ENCODE measurements at regions not wholly inside any gene's neighbourhood (a gene's known extent, or its start where the extent isn't known, plus 50 kb on each side); places are given as distances from the start of the nearest gene placed in this dataset.

GRCh38 chr2:19125901-19126680 is 232.3 kb downstream of the OSR1 start:
- Histone ChIP-seq H4K8ac (ENCODE audit: low read depth in 2 of 2, low read length in 2 of 2) (peak overlapping the region; percentile 59 to 78), H3K18ac (ENCODE audit: low read depth, low read length) (peak overlapping the region; percentile 92; the same call in 1 of the 2 replicates), H3K4me1 (ENCODE audit: control insufficient read depth, insufficient read depth, low read length) (peaks cover 26% of the 10 kb centered on the region), H3K56ac (ENCODE audit: extremely low read depth, insufficient read depth, low read length) (no peak overlapping the region; the same call in 1 of the 2 replicates), H4K5ac (ENCODE audit: low read depth, low read length) (peak overlapping the region; percentile 73), H2AK5ac (ENCODE audit: low read depth, low read length) (peak overlapping the region; percentile 85), H2AK9ac (replicated peaks; ENCODE audit: low read depth, low read length, poor library complexity) (no peak overlapping the region), H2BK5ac (ENCODE audit: low read depth, low read length, poor library complexity, severe bottlenecking) (peak overlapping the region; percentile 73), H3K9me1 (ENCODE audit: insufficient read depth, low read length) (peaks cover 16% of the 10 kb centered on the region), H2AFZ (replicated peaks; ENCODE audit: low read length, poor library complexity) (peak overlapping the region; percentile 24), H3K4ac (ENCODE audit: low read depth, low read length) (peak overlapping the region; percentile 66), H3K14ac (replicated peaks; ENCODE audit: low read depth, low read length) (peak overlapping the region; percentile 83), H2BK120ac (ENCODE audit: low read depth, low read length) (peak overlapping the region; percentile 91), H3K4me3 (ENCODE audit: insufficient read depth, low read depth, low read length) (no peak overlapping the region), H3K27me3 (ENCODE audit: control insufficient read depth, insufficient read depth, low read length) (no peaks in the 10 kb centered on the region), H3K27ac (ENCODE audit: insufficient read depth, low read length) (no peak overlapping the region), H3K23ac (ENCODE audit: low read depth, low read length) (peak overlapping the region; percentile 62), H2BK15ac (ENCODE audit: low read depth, low read length) (peak overlapping the region; percentile 93), H3K9ac (ENCODE audit: low read depth, low read length) (no peak overlapping the region), H3K79me1 (ENCODE audit: low read depth in 1 of 2, low read length in 2 of 2) (no peaks in the 10 kb centered on the region), H2BK20ac (ENCODE audit: low read depth, low read length) (peak overlapping the region; percentile 89), H4K91ac (ENCODE audit: insufficient read depth, low read depth, low read length) (peak overlapping the region; percentile 72), H4K20me1 (ENCODE audit: insufficient read depth, low read length) (no peaks in the 10 kb centered on the region), H3K4me2 (ENCODE audit: low read depth, low read length) (no peak overlapping the region), H3K36me3 (ENCODE audit: control insufficient read depth, insufficient read depth, low read length) (no peaks in the 10 kb centered on the region), H3K9me3 (ENCODE audit: control insufficient read depth, insufficient read depth, low read length) (no peaks in the 10 kb centered on the region)
- dilution Hi-C loops (cut with HindIII; ENCODE audit: low sequenced_read_pairs, unreplicated experiment), result no loop called here
- no TSS peak for BruUV-seq (replicated peaks)
- TF ChIP-seq FOS (IDR thresholded peaks at IDR 0.05; ENCODE audit: low read depth, low read length) (no peak), RAD21 (IDR thresholded peaks at IDR 0.05; ENCODE audit: low read length) (no peak), SMC3 (IDR thresholded peaks at IDR 0.05; ENCODE audit: low read depth, low read length) (no peak)
- DNase-seq (no peak), ATAC-seq (ENCODE audit: low read depth) (no peak)
- intact Hi-C loops (cut with micrococcal nuclease), result loop anchor here (10.0 kb wide), 1 partner anchor 691 kb away; no protein-coding TSS in a partner anchor
- ChIA-PET CTCF (interaction anchor here (0.6 kb wide), 1 partner anchor 866 kb away, joined by 8 read pairs; no protein-coding TSS in a partner anchor), POLR2A (ENCODE audit: unreplicated experiment) (no interaction called here)
- in situ Hi-C loops (cut with MboI; ENCODE audit: low sequenced_read_pairs), result loop anchor here (10.0 kb wide), 1 partner anchor 229 kb away; the partner anchor contains the start of gene OSR1
- no CpG with 5 or more reads among the region's 9 CpGs for WGBS, 2 experiments (ENCODE audit: extremely low coverage in 2 of 2, insufficient read length in 1 of 2)

Measured in IMR-90 (cell line).